WTC11 (cell line): ENCODE measurements at regions not wholly inside any gene's neighbourhood (a gene's known extent, or its start where the extent isn't known, plus 50 kb on each side); places are given as distances from the start of the nearest gene placed in this dataset.

Experiments used
- ATAC-seq: fragments of 200-7000 bp; cut with Tn5 transposase; 2 replicates; pipeline ENCODE4 v1.10.0; 2021; ENCODE audit warnings: mild to moderate bottlenecking, moderate library complexity
- CTCF ChIA-PET: fragments of 300-600 bp; sonication (Branson Sonifier 250); formaldehyde crosslinking; loops from one replicate; lab custom pipeline; 2021; ENCODE audit warnings: antibody characterized with exemption; lab: Charles Lee
- POLR2A ChIA-PET: fragments of 350-600 bp; sonication (Branson Sonifier 250); formaldehyde crosslinking; loops from one replicate; lab custom pipeline; 2021; ENCODE audit warnings: antibody characterized with exemption; lab: Charles Lee
- DNase-seq: peaks from one replicate; pipeline ENCODE4 v3.0.0; 2021; ENCODE audit warnings: low spot score
- H3K27ac Mint-ChIP-seq: 2 replicates; pipeline ENCODE4 v1.8.0; 2021; ENCODE audit warnings: mixed read lengths
- H3K27me3 Mint-ChIP-seq: 2 replicates; pipeline ENCODE4 v1.8.0; 2021; ENCODE audit warnings: low read depth, mild to moderate bottlenecking, moderate library complexity, mixed read lengths
- H3K36me3 Mint-ChIP-seq: 2 replicates; pipeline ENCODE4 v1.8.0; 2021; ENCODE audit warnings: mixed read lengths
- H3K4me1 Mint-ChIP-seq: 2 replicates; pipeline ENCODE4 v1.8.0; 2022; ENCODE audit warnings: mixed read lengths
- H3K4me3 Mint-ChIP-seq: 2 replicates; pipeline ENCODE4 v1.8.0; 2021; ENCODE audit warnings: mild to moderate bottlenecking, moderate library complexity, mixed read lengths
- H3K9me3 Mint-ChIP-seq: 2 replicates; pipeline ENCODE4 v1.8.0; 2021; ENCODE audit warnings: mixed read lengths
- CREM ChIP-seq: sonication (generic); formaldehyde crosslinking; IDR thresholded peaks from 2 replicates; pipeline ENCODE4 v1.8.1; 2022; ENCODE audit warnings: mild to moderate bottlenecking, missing genetic modification reagents, moderate library complexity
- E2F4 ChIP-seq: sonication (generic); formaldehyde crosslinking; IDR thresholded peaks from 2 replicates; pipeline ENCODE4 v1.8.1; 2022; ENCODE audit warnings: low read depth, mild to moderate bottlenecking, moderate library complexity, missing genetic modification reagents, borderline replicate concordance
- E2F5 ChIP-seq: sonication (generic); formaldehyde crosslinking; IDR thresholded peaks from 2 replicates; pipeline ENCODE4 v1.8.1; 2022; ENCODE audit warnings: mild to moderate bottlenecking, moderate library complexity, missing genetic modification reagents
- ERG ChIP-seq: fragments of 250-450 bp; sonication (Bioruptor Pico); IDR thresholded peaks from 2 replicates; pipeline ENCODE4 v1.8.0; 2021; ENCODE audit warnings: mild to moderate bottlenecking
- FOXP1 ChIP-seq: sonication (generic); formaldehyde crosslinking; IDR thresholded peaks from 2 replicates; pipeline ENCODE4 v1.8.0; 2022; ENCODE audit warnings: missing genetic modification reagents, mild to moderate bottlenecking, moderate library complexity, borderline replicate concordance
- HMGXB4 ChIP-seq: sonication (generic); formaldehyde crosslinking; IDR thresholded peaks from 2 replicates; pipeline ENCODE4 v1.8.1; 2023; ENCODE audit warnings: mild to moderate bottlenecking, moderate library complexity, missing genetic modification reagents
- JAZF1 ChIP-seq: fragments of 250-450 bp; sonication (Bioruptor Pico); IDR thresholded peaks from 2 replicates; pipeline ENCODE4 v1.9.0; 2021; ENCODE audit warnings: moderate library complexity, mild to moderate bottlenecking, inconsistent platforms
- NR2C2 ChIP-seq: sonication (generic); formaldehyde crosslinking; IDR thresholded peaks from 2 replicates; pipeline ENCODE4 v1.8.0; 2022; ENCODE audit warnings: mild to moderate bottlenecking, missing genetic modification reagents
- NR3C1 ChIP-seq: sonication (generic); formaldehyde crosslinking; conservative IDR thresholded peaks from 2 replicates; pipeline ENCODE4 v1.8.1; 2023; ENCODE audit warnings: low read depth, mild to moderate bottlenecking, missing genetic modification reagents
- OVOL2 ChIP-seq: fragments of 250-450 bp; sonication (Bioruptor Pico); IDR thresholded peaks from 2 replicates; pipeline ENCODE4 v1.9.0; 2021; ENCODE audit warnings: mild to moderate bottlenecking, borderline replicate concordance
- SMAD4 ChIP-seq: sonication (generic); formaldehyde crosslinking; IDR thresholded peaks from 2 replicates; pipeline ENCODE4 v1.8.0; 2022; ENCODE audit warnings: mild to moderate bottlenecking, missing genetic modification reagents
- TP53 ChIP-seq: sonication (generic); formaldehyde crosslinking; IDR thresholded peaks from 2 replicates; pipeline ENCODE4 v1.8.1; 2023; ENCODE audit warnings: mild to moderate bottlenecking, missing genetic modification reagents
- USF1 ChIP-seq: sonication (generic); formaldehyde crosslinking; IDR thresholded peaks from 2 replicates; pipeline ENCODE4 v1.8.0; 2022; ENCODE audit warnings: mild to moderate bottlenecking, missing genetic modification reagents
- ZBTB21 ChIP-seq: sonication (generic); formaldehyde crosslinking; IDR thresholded peaks from 2 replicates; pipeline ENCODE4 v1.8.1; 2023; ENCODE audit warnings: mild to moderate bottlenecking, missing genetic modification reagents, borderline replicate concordance
- ZNF423 ChIP-seq: fragments of 250-450 bp; sonication (Bioruptor Pico); IDR thresholded peaks from 2 replicates; pipeline ENCODE4 v2.1.2; 2022; ENCODE audit warnings: mild to moderate bottlenecking, moderate library complexity
- ZNF425 ChIP-seq: fragments of 250-450 bp; sonication (Bioruptor Pico); conservative IDR thresholded peaks from 2 replicates; pipeline ENCODE4 v1.9.0; 2021; ENCODE audit warnings: mild to moderate bottlenecking
- ZNF671 ChIP-seq: fragments of 250-450 bp; sonication (Bioruptor Pico); IDR thresholded peaks from 2 replicates; pipeline ENCODE4 v1.8.0; 2021; ENCODE audit warnings: mild to moderate bottlenecking
- TF ChIP-seq, protein P1 (sequence below): sonication (generic); formaldehyde crosslinking; IDR thresholded peaks from 2 replicates; pipeline ENCODE4 v1.8.0; 2023; ENCODE audit warnings: missing genetic modification reagents, mild to moderate bottlenecking, borderline replicate concordance
- TF ChIP-seq, protein P2 (sequence below): sonication (generic); formaldehyde crosslinking; IDR thresholded peaks from 2 replicates; pipeline ENCODE4 v1.8.1; 2023; ENCODE audit warnings: mild to moderate bottlenecking, missing genetic modification reagents, moderate library complexity
- TF ChIP-seq, protein P3 (sequence below): sonication (generic); formaldehyde crosslinking; IDR thresholded peaks from 2 replicates; pipeline ENCODE4 v1.8.0; 2022; ENCODE audit warnings: mild to moderate bottlenecking, missing genetic modification reagents

DNA sequence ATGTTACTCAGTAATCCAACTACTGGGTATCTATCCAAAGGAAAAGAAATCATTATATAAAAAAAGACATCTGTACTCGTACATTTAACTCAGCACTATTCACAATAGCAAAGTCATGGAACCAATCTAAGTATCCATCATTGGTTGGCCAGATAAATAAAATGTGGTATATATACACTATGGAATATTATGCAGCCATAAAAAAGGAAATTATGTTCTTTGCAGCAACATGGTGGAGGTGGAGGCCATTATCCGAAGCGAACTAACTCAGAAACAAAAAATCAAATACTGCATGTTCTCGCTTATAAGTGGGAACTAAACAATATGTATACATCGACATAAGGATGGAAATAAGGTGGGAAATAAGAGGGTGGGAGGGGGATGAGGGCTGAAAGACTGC lies 56.2 kb upstream of the ANTXRL start:
- H3K4me3 Mint-ChIP-seq, result no peak overlapping the region
- no peak for TF ChIP-seq ZBTB21
- TF ChIP-seq, protein P1, sequence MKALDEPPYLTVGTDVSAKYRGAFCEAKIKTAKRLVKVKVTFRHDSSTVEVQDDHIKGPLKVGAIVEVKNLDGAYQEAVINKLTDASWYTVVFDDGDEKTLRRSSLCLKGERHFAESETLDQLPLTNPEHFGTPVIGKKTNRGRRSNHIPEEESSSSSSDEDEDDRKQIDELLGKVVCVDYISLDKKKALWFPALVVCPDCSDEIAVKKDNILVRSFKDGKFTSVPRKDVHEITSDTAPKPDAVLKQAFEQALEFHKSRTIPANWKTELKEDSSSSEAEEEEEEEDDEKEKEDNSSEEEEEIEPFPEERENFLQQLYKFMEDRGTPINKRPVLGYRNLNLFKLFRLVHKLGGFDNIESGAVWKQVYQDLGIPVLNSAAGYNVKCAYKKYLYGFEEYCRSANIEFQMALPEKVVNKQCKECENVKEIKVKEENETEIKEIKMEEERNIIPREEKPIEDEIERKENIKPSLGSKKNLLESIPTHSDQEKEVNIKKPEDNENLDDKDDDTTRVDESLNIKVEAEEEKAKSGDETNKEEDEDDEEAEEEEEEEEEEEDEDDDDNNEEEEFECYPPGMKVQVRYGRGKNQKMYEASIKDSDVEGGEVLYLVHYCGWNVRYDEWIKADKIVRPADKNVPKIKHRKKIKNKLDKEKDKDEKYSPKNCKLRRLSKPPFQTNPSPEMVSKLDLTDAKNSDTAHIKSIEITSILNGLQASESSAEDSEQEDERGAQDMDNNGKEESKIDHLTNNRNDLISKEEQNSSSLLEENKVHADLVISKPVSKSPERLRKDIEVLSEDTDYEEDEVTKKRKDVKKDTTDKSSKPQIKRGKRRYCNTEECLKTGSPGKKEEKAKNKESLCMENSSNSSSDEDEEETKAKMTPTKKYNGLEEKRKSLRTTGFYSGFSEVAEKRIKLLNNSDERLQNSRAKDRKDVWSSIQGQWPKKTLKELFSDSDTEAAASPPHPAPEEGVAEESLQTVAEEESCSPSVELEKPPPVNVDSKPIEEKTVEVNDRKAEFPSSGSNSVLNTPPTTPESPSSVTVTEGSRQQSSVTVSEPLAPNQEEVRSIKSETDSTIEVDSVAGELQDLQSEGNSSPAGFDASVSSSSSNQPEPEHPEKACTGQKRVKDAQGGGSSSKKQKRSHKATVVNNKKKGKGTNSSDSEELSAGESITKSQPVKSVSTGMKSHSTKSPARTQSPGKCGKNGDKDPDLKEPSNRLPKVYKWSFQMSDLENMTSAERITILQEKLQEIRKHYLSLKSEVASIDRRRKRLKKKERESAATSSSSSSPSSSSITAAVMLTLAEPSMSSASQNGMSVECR, result no peak
- TF ChIP-seq E2F5, result no peak
- TF ChIP-seq HMGXB4, result no peak
- TF ChIP-seq, protein P2, sequence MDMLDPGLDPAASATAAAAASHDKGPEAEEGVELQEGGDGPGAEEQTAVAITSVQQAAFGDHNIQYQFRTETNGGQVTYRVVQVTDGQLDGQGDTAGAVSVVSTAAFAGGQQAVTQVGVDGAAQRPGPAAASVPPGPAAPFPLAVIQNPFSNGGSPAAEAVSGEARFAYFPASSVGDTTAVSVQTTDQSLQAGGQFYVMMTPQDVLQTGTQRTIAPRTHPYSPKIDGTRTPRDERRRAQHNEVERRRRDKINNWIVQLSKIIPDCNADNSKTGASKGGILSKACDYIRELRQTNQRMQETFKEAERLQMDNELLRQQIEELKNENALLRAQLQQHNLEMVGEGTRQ (CRISPR knock-in tag), result no peak
- peaks cover 8% of the 10 kb centered on the region; the same call in 1 of the 2 replicates for H3K9me3 Mint-ChIP-seq
- H3K27ac Mint-ChIP-seq, result no peak overlapping the region
- ChIA-PET CTCF (interaction anchor here (2.0 kb wide), 1 partner anchor 13 kb away, joined by 4 read pairs; no protein-coding TSS in a partner anchor), POLR2A (no interaction called here)
- no peaks in the 10 kb centered on the region for H3K27me3 Mint-ChIP-seq
- H3K36me3 Mint-ChIP-seq, result no peaks in the 10 kb centered on the region
- H3K4me1 Mint-ChIP-seq, result peaks cover 6% of the 10 kb centered on the region
- DNase-seq (no peak), ATAC-seq (no peak)

- Mint-ChIP-seq H3K27ac (no peak overlapping the region), H3K9me3 (peaks cover 8% of the 10 kb centered on the region; the same call in 1 of the 2 replicates), H3K4me3 (no peak overlapping the region), H3K4me1 (peaks cover 6% of the 10 kb centered on the region), H3K27me3 (no peaks in the 10 kb centered on the region), H3K36me3 (no peaks in the 10 kb centered on the region)
- ChIA-PET CTCF (interaction anchor here (2.0 kb wide), 1 partner anchor 14 kb away, joined by 4 read pairs; no protein-coding TSS in a partner anchor), POLR2A (no interaction called here)
- no peak for TF ChIP-seq ERG (CRISPR knock-in tag)
- no peak for TF ChIP-seq ZNF423 (CRISPR knock-in tag)
- TF ChIP-seq NR3C1 (CRISPR knock-in tag), result no peak
- TF ChIP-seq TP53 (CRISPR knock-in tag), result no peak
- TF ChIP-seq USF1 (CRISPR knock-in tag), result no peak
- no peak for TF ChIP-seq E2F4 (CRISPR knock-in tag)
- no peak for TF ChIP-seq ZNF425 (CRISPR knock-in tag)
- no peak for TF ChIP-seq NR2C2 (CRISPR knock-in tag)
- TF ChIP-seq, protein P3, sequence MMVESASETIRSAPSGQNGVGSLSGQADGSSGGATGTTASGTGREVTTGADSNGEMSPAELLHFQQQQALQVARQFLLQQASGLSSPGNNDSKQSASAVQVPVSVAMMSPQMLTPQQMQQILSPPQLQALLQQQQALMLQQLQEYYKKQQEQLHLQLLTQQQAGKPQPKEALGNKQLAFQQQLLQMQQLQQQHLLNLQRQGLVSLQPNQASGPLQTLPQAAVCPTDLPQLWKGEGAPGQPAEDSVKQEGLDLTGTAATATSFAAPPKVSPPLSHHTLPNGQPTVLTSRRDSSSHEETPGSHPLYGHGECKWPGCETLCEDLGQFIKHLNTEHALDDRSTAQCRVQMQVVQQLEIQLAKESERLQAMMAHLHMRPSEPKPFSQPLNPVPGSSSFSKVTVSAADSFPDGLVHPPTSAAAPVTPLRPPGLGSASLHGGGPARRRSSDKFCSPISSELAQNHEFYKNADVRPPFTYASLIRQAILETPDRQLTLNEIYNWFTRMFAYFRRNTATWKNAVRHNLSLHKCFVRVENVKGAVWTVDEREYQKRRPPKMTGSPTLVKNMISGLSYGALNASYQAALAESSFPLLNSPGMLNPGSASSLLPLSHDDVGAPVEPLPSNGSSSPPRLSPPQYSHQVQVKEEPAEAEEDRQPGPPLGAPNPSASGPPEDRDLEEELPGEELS (CRISPR knock-in tag), result no peak
- no peak for TF ChIP-seq FOXP1 (CRISPR knock-in tag)
- TF ChIP-seq SMAD4 (CRISPR knock-in tag), result no peak
- TF ChIP-seq CREM (CRISPR knock-in tag), result no peak
- TF ChIP-seq ZNF671 (CRISPR knock-in tag), result no peak
- TF ChIP-seq JAZF1 (CRISPR knock-in tag), result no peak
- no peak for TF ChIP-seq OVOL2 (CRISPR knock-in tag)
- DNase-seq (no peak), ATAC-seq (no peak)
These were observed 55.7 kb upstream of the ANTXRL start for GRCh38 chr10:46231087-46231486.
